ENCODE measurements at regions not wholly inside any gene's neighbourhood (a gene's known extent, or its start where the extent isn't known, plus 50 kb on each side); places are given as distances from the start of the nearest gene placed in this dataset.

- TF ChIP-seq, protein P1, sequence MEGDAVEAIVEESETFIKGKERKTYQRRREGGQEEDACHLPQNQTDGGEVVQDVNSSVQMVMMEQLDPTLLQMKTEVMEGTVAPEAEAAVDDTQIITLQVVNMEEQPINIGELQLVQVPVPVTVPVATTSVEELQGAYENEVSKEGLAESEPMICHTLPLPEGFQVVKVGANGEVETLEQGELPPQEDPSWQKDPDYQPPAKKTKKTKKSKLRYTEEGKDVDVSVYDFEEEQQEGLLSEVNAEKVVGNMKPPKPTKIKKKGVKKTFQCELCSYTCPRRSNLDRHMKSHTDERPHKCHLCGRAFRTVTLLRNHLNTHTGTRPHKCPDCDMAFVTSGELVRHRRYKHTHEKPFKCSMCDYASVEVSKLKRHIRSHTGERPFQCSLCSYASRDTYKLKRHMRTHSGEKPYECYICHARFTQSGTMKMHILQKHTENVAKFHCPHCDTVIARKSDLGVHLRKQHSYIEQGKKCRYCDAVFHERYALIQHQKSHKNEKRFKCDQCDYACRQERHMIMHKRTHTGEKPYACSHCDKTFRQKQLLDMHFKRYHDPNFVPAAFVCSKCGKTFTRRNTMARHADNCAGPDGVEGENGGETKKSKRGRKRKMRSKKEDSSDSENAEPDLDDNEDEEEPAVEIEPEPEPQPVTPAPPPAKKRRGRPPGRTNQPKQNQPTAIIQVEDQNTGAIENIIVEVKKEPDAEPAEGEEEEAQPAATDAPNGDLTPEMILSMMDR (IDR thresholded peaks at IDR 0.05): no peak
- no peak for TF ChIP-seq POLR2A (IDR thresholded peaks at IDR 0.05)
Observed at GRCh38 chrX:140923118-140923517, 79.3 kb upstream of the SPANXB1 start.
